ENCODE measurements at regions not wholly inside any gene's neighbourhood (a gene's known extent, or its start where the extent isn't known, plus 50 kb on each side); places are given as distances from the start of the nearest gene placed in this dataset.

DNA sequence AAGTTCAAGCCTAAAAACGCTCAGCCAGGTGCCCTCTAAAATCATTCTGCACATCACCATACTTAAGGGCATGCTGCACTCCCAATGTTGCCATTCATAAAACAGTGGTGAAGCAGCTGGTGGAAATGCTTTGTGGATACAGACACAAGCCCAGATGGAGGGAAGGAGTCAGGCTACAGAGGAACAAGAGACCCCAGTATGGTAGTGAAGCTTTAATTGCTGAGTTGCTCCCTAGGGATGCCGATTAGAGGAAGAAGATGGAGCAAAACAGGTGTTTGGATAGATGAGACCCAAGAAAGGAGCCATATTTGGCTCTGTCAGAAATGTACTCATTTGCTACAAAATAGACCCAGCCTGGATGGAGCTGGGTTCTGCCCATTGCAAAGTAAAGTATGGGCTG, 230.5 kb downstream of the NSG2 start:
- TF ChIP-seq EP300 (IDR thresholded peaks at IDR 0.05) (no peak), POLR2A (IDR thresholded peaks at IDR 0.05) (no peak)
- TF ChIP-seq, protein P1, sequence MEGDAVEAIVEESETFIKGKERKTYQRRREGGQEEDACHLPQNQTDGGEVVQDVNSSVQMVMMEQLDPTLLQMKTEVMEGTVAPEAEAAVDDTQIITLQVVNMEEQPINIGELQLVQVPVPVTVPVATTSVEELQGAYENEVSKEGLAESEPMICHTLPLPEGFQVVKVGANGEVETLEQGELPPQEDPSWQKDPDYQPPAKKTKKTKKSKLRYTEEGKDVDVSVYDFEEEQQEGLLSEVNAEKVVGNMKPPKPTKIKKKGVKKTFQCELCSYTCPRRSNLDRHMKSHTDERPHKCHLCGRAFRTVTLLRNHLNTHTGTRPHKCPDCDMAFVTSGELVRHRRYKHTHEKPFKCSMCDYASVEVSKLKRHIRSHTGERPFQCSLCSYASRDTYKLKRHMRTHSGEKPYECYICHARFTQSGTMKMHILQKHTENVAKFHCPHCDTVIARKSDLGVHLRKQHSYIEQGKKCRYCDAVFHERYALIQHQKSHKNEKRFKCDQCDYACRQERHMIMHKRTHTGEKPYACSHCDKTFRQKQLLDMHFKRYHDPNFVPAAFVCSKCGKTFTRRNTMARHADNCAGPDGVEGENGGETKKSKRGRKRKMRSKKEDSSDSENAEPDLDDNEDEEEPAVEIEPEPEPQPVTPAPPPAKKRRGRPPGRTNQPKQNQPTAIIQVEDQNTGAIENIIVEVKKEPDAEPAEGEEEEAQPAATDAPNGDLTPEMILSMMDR (IDR thresholded peaks at IDR 0.05) = no peak

Measured in tibial nerve (tissue), 4 donors.